A549 (cell line): ENCODE measurements at regions not wholly inside any gene's neighbourhood (a gene's known extent, or its start where the extent isn't known, plus 50 kb on each side); places are given as distances from the start of the nearest gene placed in this dataset.

ENCODE experiments used
- ATAC-seq, 2 experiments: fragments of 200-7000 bp in 1 of 2; fragments of >200 bp in 1 of 2; cut with Nextera tagmentation in 1 of 2; cut with Tn5 transposase in 1 of 2; 3 replicates each; pipeline versions ENCODE4 v1.8.0 to v1.9.1; 2018 to 2020; ENCODE audit warnings: mild to moderate bottlenecking in 1 of 2, moderate library complexity in 1 of 2
- CTCF ChIA-PET: fragments of 300-600 bp; sonication (Branson Sonifier 250); formaldehyde crosslinking; extraction: SDS; loops from one replicate; lab custom pipeline; 2021; ENCODE audit warnings: antibody characterized with exemption, inconsistent platforms; lab: Yijun Ruan, JAX
- POLR2A ChIA-PET: fragments of 350-600 bp; formaldehyde crosslinking; extraction: SDS; loops from one replicate; lab custom pipeline; 2021; ENCODE audit warnings: antibody characterized with exemption, inconsistent platforms; lab: Yijun Ruan, JAX
- DNase-seq, 2 experiments: peaks; one replicate each; pipeline versions ENCODE4 v3.0.0 to v3.0.0-alpha.2; 2011 to 2016; ENCODE audit warnings: low read depth in 1 of 2, low spot score in 1 of 2
- FAIRE-seq: peaks from 2 replicates; lab custom pipeline; 2011; peaks lifted over from hg19 to GRCh38; lab: Jason Lieb, UNC
- H3K27ac ChIP-seq, 2 experiments: fragments of >200 bp; sonication (Bioruptor Twin); formaldehyde crosslinking; 3 replicates each; pipeline ENCODE4 v1.5.1; 2016 to 2017
- H3K4me1 ChIP-seq: fragments of >200 bp; sonication (Bioruptor Twin); formaldehyde crosslinking; 3 replicates; pipeline ENCODE4 v1.6.1; 2016
- H3K4me2 ChIP-seq: fragments of >200 bp; sonication (Bioruptor Twin); formaldehyde crosslinking; 3 replicates; pipeline ENCODE4 v1.6.1; 2016
- H3K4me3 ChIP-seq: fragments of >200 bp; sonication (Bioruptor Twin); formaldehyde crosslinking; 3 replicates; pipeline ENCODE4 v1.5.1; 2016
- H3K9me3 ChIP-seq: fragments of >200 bp; sonication (Bioruptor Twin); formaldehyde crosslinking; 3 replicates; pipeline ENCODE4 v1.6.1; 2016
- CBX2 ChIP-seq: fragments of 200-600 bp; sonication (generic); IDR thresholded peaks from 2 replicates; pipeline ENCODE4 v1.6.1; 2016; ENCODE audit warnings: low read depth, mild to moderate bottlenecking, borderline replicate concordance
- CHD2 ChIP-seq: fragments of 150-350 bp; IDR thresholded peaks from 2 replicates; pipeline ENCODE4 v1.6.1; 2014; ENCODE audit warnings: low read length; ENCODE audit not compliant: partially characterized antibody
- CHD4 ChIP-seq: fragments of 200-600 bp; sonication (generic); IDR thresholded peaks from 2 replicates; pipeline ENCODE4 v1.6.1; 2016; ENCODE audit warnings: antibody characterized with exemption, mild to moderate bottlenecking, borderline replicate concordance
- EHMT2 ChIP-seq: fragments of 200-600 bp; sonication (generic); IDR thresholded peaks from 2 replicates; pipeline ENCODE4 v1.6.1; 2016; ENCODE audit warnings: antibody characterized with exemption, low read depth, mild to moderate bottlenecking, moderate library complexity
- EP300 ChIP-seq, 2 experiments: fragments of >200 bp; sonication (Bioruptor Twin); formaldehyde crosslinking; IDR thresholded peaks; 2 replicates in 1 of 2; 3 replicates in 1 of 2; pipeline ENCODE4 v1.6.1; 2016 to 2017
- FOSB ChIP-seq: fragments of 250-450 bp; sonication (Bioruptor Pico); IDR thresholded peaks from 2 replicates; pipeline ENCODE4 v1.5.0; 2020; ENCODE audit warnings: mild to moderate bottlenecking, moderate library complexity
- FOSL2 ChIP-seq, 2 experiments: fragments of 450-650 bp in 1 of 2; fragments of >200 bp in 1 of 2; sonication (Bioruptor Twin) in 1 of 2; formaldehyde crosslinking; IDR thresholded peaks; 2 replicates each; pipeline versions ENCODE4 v1.5.0 to v1.6.1; 2016 to 2020; ENCODE audit warnings: mild to moderate bottlenecking in 1 of 2, moderate library complexity in 1 of 2
- HEYL ChIP-seq: fragments of 250-450 bp; sonication (Bioruptor Pico); IDR thresholded peaks from 2 replicates; pipeline ENCODE4 v1.8.0; 2021; ENCODE audit warnings: mild to moderate bottlenecking, moderate library complexity
- HOXA7 ChIP-seq: fragments of 250-450 bp; sonication (Bioruptor Pico); IDR thresholded peaks from 2 replicates; pipeline ENCODE4 v1.5.0; 2020; ENCODE audit warnings: mild to moderate bottlenecking, moderate library complexity
- HOXB13 ChIP-seq: fragments of 250-450 bp; sonication (Bioruptor Pico); IDR thresholded peaks from 2 replicates; pipeline ENCODE4 v1.5.0; 2020; ENCODE audit warnings: low read depth, mild to moderate bottlenecking, moderate library complexity
- HOXB5 ChIP-seq: fragments of 250-450 bp; sonication (Bioruptor Pico); IDR thresholded peaks from 2 replicates; pipeline ENCODE4 v1.5.0; 2020; ENCODE audit warnings: mild to moderate bottlenecking, moderate library complexity
- JUNB ChIP-seq: fragments of >200 bp; sonication (Bioruptor Twin); formaldehyde crosslinking; IDR thresholded peaks from 2 replicates; pipeline ENCODE4 v1.6.1; 2016
- KDM1A ChIP-seq: fragments of 200-600 bp; sonication (generic); IDR thresholded peaks from 2 replicates; pipeline ENCODE4 v1.6.1; 2016; ENCODE audit warnings: low read depth, mild to moderate bottlenecking
- KDM5A ChIP-seq: fragments of 200-600 bp; sonication (generic); IDR thresholded peaks from 2 replicates; pipeline ENCODE4 v1.6.1; 2016; ENCODE audit warnings: antibody characterized with exemption, mild to moderate bottlenecking
- NPAS2 ChIP-seq: fragments of 250-450 bp; sonication (Bioruptor Pico); IDR thresholded peaks from 2 replicates; pipeline ENCODE4 v1.8.0; 2022; ENCODE audit warnings: mild to moderate bottlenecking, moderate library complexity, borderline replicate concordance
- POLR2AphosphoS2 ChIP-seq: conservative IDR thresholded peaks from 2 replicates; pipeline ENCODE4 v1.6.1; 2012; ENCODE audit warnings: low read length, improper control_type of control experiment, inconsistent platforms
- RNF2 ChIP-seq: fragments of 200-600 bp; sonication (generic); IDR thresholded peaks from 2 replicates; pipeline ENCODE4 v1.6.1; 2016; ENCODE audit warnings: low read depth, mild to moderate bottlenecking, antibody characterized with exemption, moderate library complexity, borderline replicate concordance
- SREBF2 ChIP-seq: fragments of 450-650 bp; IDR thresholded peaks from 2 replicates; pipeline ENCODE4 v1.6.1; 2014; ENCODE audit warnings: mild to moderate bottlenecking, moderate library complexity
- TP53 ChIP-seq: fragments of 250-450 bp; sonication (Bioruptor Pico); IDR thresholded peaks from 2 replicates; pipeline ENCODE4 v1.5.0; 2021; ENCODE audit warnings: mild to moderate bottlenecking, moderate library complexity
- ZC3H11A ChIP-seq: fragments of 450-650 bp; IDR thresholded peaks from 2 replicates; pipeline ENCODE4 v1.6.1; 2014; ENCODE audit warnings: antibody characterized with exemption, mild to moderate bottlenecking
- ZNF302 ChIP-seq: fragments of 250-450 bp; sonication (Bioruptor Pico); IDR thresholded peaks from 2 replicates; pipeline ENCODE4 v1.9.0; 2021; ENCODE audit warnings: inconsistent platforms, mild to moderate bottlenecking, moderate library complexity
- ZSCAN20 ChIP-seq: fragments of 250-450 bp; sonication (Bioruptor Pico); IDR thresholded peaks from 2 replicates; pipeline ENCODE4 v1.8.0; 2022; ENCODE audit warnings: mild to moderate bottlenecking, moderate library complexity
- WGBS: methylation state at CpG from one replicate; pipeline ENCODE4 v1.1.6; 2017; ENCODE audit errors: missing lambda C conversion rate; 5-methylcytosine and 5-hydroxymethylcytosine counted together
- TF ChIP-seq, protein P1 (sequence below): IDR thresholded peaks from 2 replicates; pipeline ENCODE4 v1.6.1; 2012
- TF ChIP-seq, protein P2 (sequence below): fragments of 450-650 bp; IDR thresholded peaks from 2 replicates; pipeline ENCODE4 v1.6.1; 2014; ENCODE audit warnings: antibody characterized with exemption

DNA sequence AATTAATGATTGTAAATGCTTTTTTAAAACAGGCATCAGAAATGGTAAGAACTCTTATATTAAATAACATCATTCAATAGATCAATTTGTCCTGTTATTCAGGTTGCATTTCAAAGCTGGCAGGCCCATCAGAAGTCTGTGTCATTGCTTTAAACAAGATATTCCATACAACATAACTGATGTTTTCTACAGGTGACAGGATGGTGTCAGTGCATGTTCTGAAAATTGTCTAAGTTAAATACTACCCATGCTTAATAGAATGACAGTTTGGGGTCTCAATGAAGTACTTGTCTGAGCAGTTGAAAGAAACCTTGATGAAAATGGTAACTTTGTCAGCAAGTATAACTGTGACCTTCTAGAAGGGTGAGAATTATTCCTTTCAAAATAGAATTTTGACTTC, 263.2 kb downstream of the ISL1 start:
- CTCF ChIA-PET, result no interaction called here
- H3K9me3 ChIP-seq, result no peaks in the 10 kb centered on the region
- H3K4me3 ChIP-seq, result no peak overlapping the region
- no peak overlapping the region for H3K4me2 ChIP-seq
- DNase-seq, result no peak
- POLR2A ChIA-PET, result no interaction called here
- no peaks in the 10 kb centered on the region for H3K4me1 ChIP-seq
- no peak overlapping the region for H3K27ac ChIP-seq
- no peak for FAIRE-seq
- no peak for ATAC-seq
- TF ChIP-seq HOXA7 (CRISPR knock-in tag), result no peak
- TF ChIP-seq NPAS2 (CRISPR knock-in tag), result no peak
- no peak for TF ChIP-seq EHMT2
- TF ChIP-seq KDM1A, result no peak
- TF ChIP-seq FOSL2 (IDR thresholded peaks at IDR 0.05), result no peak
- TF ChIP-seq FOSL2 (CRISPR knock-in tag; IDR thresholded peaks at IDR 0.05), result no peak
- TF ChIP-seq ZNF302 (CRISPR knock-in tag), result no peak
- no peak for TF ChIP-seq POLR2AphosphoS2
- no peak for TF ChIP-seq HOXB13 (CRISPR knock-in tag)
- TF ChIP-seq CHD4, result no peak

DNA sequence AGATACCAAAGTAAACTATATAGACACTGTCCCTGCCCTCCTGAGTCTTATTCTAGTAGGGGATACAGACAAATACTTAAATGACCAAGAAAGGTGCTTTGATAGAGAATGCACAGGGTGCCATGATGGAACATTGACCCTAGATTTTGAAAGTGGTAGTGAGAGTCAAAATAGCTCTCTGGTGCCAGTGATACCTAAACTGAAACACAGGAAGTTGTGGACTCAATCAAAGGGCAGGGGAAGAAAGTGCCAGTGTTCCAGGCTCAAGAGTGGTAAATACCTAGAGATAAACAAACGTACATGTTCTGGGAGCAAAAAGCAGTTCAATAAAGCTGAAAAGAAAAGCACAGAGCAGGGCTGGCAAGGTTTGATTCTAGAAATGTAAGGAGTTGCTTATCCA, 267.6 kb downstream of the ISL1 start:
- Histone ChIP-seq H3K9me3 (no peaks in the 10 kb centered on the region), H3K4me2 (no peak overlapping the region), H3K4me3 (no peak overlapping the region), H3K4me1 (no peaks in the 10 kb centered on the region), H3K27ac (no peak overlapping the region)
- FAIRE-seq (no peak), ATAC-seq (no peak), DNase-seq (no peak)
- ChIA-PET POLR2A (no interaction called here), CTCF (interaction anchor here (0.9 to 1.0 kb wide), 2 partner anchors 11 to 14 kb away, joined by 3 read pairs; no protein-coding TSS in a partner anchor)
- TF ChIP-seq HOXB5 (CRISPR knock-in tag) (no peak), EP300 (IDR thresholded peaks at IDR 0.05) (no peak), RNF2 (no peak), FOSL2 (IDR thresholded peaks at IDR 0.05) (no peak), FOSL2 (CRISPR knock-in tag; IDR thresholded peaks at IDR 0.05) (no peak), JUNB (no peak), CHD2 (no peak), ZSCAN20 (CRISPR knock-in tag) (no peak), HEYL (CRISPR knock-in tag) (no peak), CBX2 (no peak), FOSB (CRISPR knock-in tag) (no peak), TP53 (no peak), ZC3H11A (no peak), NPAS2 (CRISPR knock-in tag) (no peak), KDM5A (no peak), HOXA7 (CRISPR knock-in tag) (no peak)
- WGBS, result 0% methylated on average over 1 of the region's 1 CpG

DNA sequence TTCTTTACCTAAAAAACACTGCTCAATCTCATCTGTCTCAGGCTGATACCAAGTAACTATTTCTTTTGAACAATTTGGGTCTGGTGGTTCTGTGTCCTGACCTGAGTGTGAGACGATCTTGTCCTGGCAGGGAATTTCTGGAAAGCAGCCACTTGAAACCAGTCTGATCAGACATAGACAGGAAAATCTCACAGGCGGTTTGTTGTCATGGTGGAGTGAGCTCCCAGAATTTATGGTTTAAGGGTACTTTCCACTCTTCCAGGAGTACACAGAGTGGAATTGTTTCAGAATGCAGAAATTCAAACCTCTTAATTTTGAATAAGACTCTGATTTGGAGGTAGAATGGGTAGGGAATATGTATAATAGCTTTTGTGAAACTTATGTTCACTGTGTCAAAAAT, 268.2 kb downstream of the ISL1 start:
- no peaks in the 10 kb centered on the region for H3K9me3 ChIP-seq
- ATAC-seq (no peak), DNase-seq (no peak), FAIRE-seq (no peak)
- H3K4me3 ChIP-seq, result no peak overlapping the region
- no peak overlapping the region for H3K4me2 ChIP-seq
- H3K27ac ChIP-seq, result no peak overlapping the region
- TF ChIP-seq SREBF2 (no peak), HOXB13 (CRISPR knock-in tag) (no peak)
- TF ChIP-seq, protein P1, sequence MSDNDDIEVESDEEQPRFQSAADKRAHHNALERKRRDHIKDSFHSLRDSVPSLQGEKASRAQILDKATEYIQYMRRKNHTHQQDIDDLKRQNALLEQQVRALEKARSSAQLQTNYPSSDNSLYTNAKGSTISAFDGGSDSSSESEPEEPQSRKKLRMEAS, result no peak
- TF ChIP-seq, protein P2, sequence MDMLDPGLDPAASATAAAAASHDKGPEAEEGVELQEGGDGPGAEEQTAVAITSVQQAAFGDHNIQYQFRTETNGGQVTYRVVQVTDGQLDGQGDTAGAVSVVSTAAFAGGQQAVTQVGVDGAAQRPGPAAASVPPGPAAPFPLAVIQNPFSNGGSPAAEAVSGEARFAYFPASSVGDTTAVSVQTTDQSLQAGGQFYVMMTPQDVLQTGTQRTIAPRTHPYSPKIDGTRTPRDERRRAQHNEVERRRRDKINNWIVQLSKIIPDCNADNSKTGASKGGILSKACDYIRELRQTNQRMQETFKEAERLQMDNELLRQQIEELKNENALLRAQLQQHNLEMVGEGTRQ, result no peak
- ChIA-PET POLR2A (no interaction called here), CTCF (interaction anchor here (0.9 to 1.0 kb wide), 2 partner anchors 11 to 13 kb away, joined by 3 read pairs; no protein-coding TSS in a partner anchor)
- WGBS, result 15% methylated on average over 2 of the region's 2 CpGs
- H3K4me1 ChIP-seq, result no peaks in the 10 kb centered on the region
